Mesendoderm (in vitro differentiated cells): ENCODE measurements at regions not wholly inside any gene's neighbourhood (a gene's known extent, or its start where the extent isn't known, plus 50 kb on each side); places are given as distances from the start of the nearest gene placed in this dataset.

Experiments
- DNase-seq: peaks from one replicate; pipeline ENCODE4 v3.0.0; 2013
- H2AK5ac ChIP-seq: 2 replicates; pipeline ENCODE4 v1.6.1; 2013; ENCODE audit warnings: low read length, inconsistent platforms
- H2BK120ac ChIP-seq: 2 replicates; pipeline ENCODE4 v1.6.1; 2013; ENCODE audit warnings: low read depth, mild to moderate bottlenecking, low read length, moderate library complexity, mixed read lengths
- H2BK15ac ChIP-seq: replicated peaks from 2 replicates; pipeline ENCODE4 v1.6.1; 2013; ENCODE audit warnings: low read depth, mild to moderate bottlenecking, moderate library complexity
- H2BK5ac ChIP-seq: 2 replicates; pipeline ENCODE4 v1.6.1; 2013; ENCODE audit warnings: low read length, inconsistent platforms
- H3K18ac ChIP-seq: 2 replicates; pipeline ENCODE4 v1.6.1; 2013; ENCODE audit warnings: mild to moderate bottlenecking, low read length, mixed read lengths
- H3K23ac ChIP-seq: one replicate; pipeline ENCODE4 v1.6.1; 2013; ENCODE audit warnings: low read length
- H3K27ac ChIP-seq: 2 replicates; pipeline ENCODE4 v1.5.1; 2013; ENCODE audit warnings: low read depth, mild to moderate bottlenecking, inconsistent platforms, low read length, moderate library complexity
- H3K27me3 ChIP-seq: 2 replicates; pipeline ENCODE4 v1.6.1; 2013; ENCODE audit warnings: low read length, control low read depth, mild to moderate bottlenecking, inconsistent platforms; ENCODE audit not compliant: insufficient read depth, poor library complexity
- H3K36me3 ChIP-seq: 2 replicates; pipeline ENCODE4 v1.6.1; 2013; ENCODE audit warnings: low read length, inconsistent platforms; ENCODE audit not compliant: control insufficient read depth, insufficient read depth
- H3K4ac ChIP-seq: one replicate; pipeline ENCODE4 v1.6.1; 2013; ENCODE audit warnings: low read depth, mild to moderate bottlenecking, low read length, moderate library complexity
- H3K4me1 ChIP-seq: 2 replicates; pipeline ENCODE4 v1.6.1; 2013; ENCODE audit warnings: low read depth, low read length, inconsistent platforms; ENCODE audit not compliant: control insufficient read depth
- H3K4me2 ChIP-seq: 2 replicates; pipeline ENCODE4 v1.6.1; 2013; ENCODE audit warnings: low read length
- H3K4me3 ChIP-seq: 2 replicates; pipeline ENCODE4 v1.5.1; 2013; ENCODE audit warnings: mild to moderate bottlenecking, low read length
- H3K56ac ChIP-seq: one replicate; pipeline ENCODE4 v1.6.1; 2013; ENCODE audit warnings: low read length
- H3K79me1 ChIP-seq: 2 replicates; pipeline ENCODE4 v1.6.1; 2013; ENCODE audit warnings: low read length, inconsistent platforms
- H3K79me2 ChIP-seq: 2 replicates; pipeline ENCODE4 v1.6.1; 2013; ENCODE audit warnings: mild to moderate bottlenecking, low read length; ENCODE audit not compliant: control insufficient read depth, insufficient read depth
- H3K9ac ChIP-seq: 2 replicates; pipeline ENCODE4 v1.6.1; 2013; ENCODE audit warnings: low read length, inconsistent platforms
- H4K5ac ChIP-seq: one replicate; pipeline ENCODE4 v1.6.1; 2013; ENCODE audit warnings: low read length
- H4K8ac ChIP-seq: one replicate; pipeline ENCODE4 v1.6.1; 2013; ENCODE audit warnings: low read depth, mild to moderate bottlenecking, control low read depth, low read length, moderate library complexity
- WGBS: extraction: QIAGEN DNeasy Blood & Tissue Kit; methylation state at CpG from one replicate; pipeline ENCODE4 v1.1.7; 2013; ENCODE audit warnings: low lambda C conversion rate, missing lambda C conversion rate; ENCODE audit not compliant: insufficient coverage; ENCODE audit errors: extremely low coverage; 5-methylcytosine and 5-hydroxymethylcytosine counted together

DNA sequence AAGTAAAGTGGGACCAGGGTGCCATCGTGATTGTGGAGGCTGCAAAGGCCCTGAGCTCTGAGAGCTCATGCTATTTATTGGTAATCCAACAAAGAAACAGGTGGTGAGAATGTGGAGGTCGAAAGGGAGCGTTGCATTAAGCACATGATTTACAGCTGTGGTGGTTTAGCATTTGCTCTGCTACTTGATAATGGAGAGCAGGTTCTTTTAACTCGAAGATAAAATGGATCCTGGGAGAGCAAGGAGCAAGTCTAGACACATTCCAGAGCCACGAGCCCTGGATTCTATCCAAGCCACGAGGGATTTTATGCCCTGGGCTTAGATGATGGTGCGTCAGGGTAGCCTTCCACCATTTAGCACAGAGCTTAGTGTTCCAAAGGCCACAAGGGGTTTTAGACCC is 1710.1 kb upstream of the CDH9 start:
- Histone ChIP-seq H3K27me3 (no peaks in the 10 kb centered on the region), H2BK5ac (no peak overlapping the region), H3K36me3 (no peaks in the 10 kb centered on the region), H3K79me1 (no peaks in the 10 kb centered on the region), H3K4ac (no peak overlapping the region), H3K27ac (no peak overlapping the region), H3K4me2 (no peak overlapping the region), H2BK120ac (no peak overlapping the region), H3K4me1 (no peaks in the 10 kb centered on the region), H3K23ac (no peak overlapping the region), H3K56ac (no peak overlapping the region), H3K9ac (no peak overlapping the region), H4K8ac (no peak overlapping the region), H3K79me2 (no peaks in the 10 kb centered on the region), H2BK15ac (no peak overlapping the region), H4K5ac (no peak overlapping the region), H3K18ac (no peak overlapping the region), H3K4me3 (no peak overlapping the region), H2AK5ac (no peak overlapping the region)
- DNase-seq = no peak
- WGBS = no CpG with 5 or more reads among the region's 7 CpGs

DNA sequence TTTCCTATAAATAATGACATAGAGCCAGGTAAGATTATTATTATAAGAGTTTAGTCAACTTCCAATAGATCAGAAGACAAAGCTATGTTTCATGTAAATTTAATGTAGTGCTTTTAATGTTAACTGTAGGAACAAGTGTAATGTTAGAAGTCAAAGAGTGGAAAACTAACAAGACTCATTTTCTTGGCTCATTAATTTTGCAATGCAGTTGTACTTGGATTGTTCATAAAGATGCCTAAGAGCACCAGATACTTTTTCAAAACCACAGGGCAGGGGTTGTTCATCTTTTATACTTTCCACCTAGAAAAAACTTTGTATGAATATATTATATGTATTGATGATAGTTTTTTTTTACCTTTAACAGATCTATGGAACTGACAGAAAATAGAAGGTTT is 1705.3 kb upstream of the CDH9 start:
- no peak overlapping the region for H4K5ac ChIP-seq
- no peaks in the 10 kb centered on the region for H3K79me1 ChIP-seq
- no peak overlapping the region for H3K4me2 ChIP-seq
- H2BK120ac ChIP-seq = no peak overlapping the region
- no peaks in the 10 kb centered on the region for H3K27me3 ChIP-seq
- no peak overlapping the region for H2BK5ac ChIP-seq
- no peak overlapping the region for H3K27ac ChIP-seq
- no peak overlapping the region for H2AK5ac ChIP-seq
- DNase-seq = no peak
- H3K79me2 ChIP-seq = no peaks in the 10 kb centered on the region
- H3K36me3 ChIP-seq = no peaks in the 10 kb centered on the region
- H2BK15ac ChIP-seq = no peak overlapping the region
- H4K8ac ChIP-seq = no peak overlapping the region
- H3K9ac ChIP-seq = no peak overlapping the region
- H3K23ac ChIP-seq = no peak overlapping the region
- no peak overlapping the region for H3K56ac ChIP-seq
- H3K18ac ChIP-seq = no peak overlapping the region
- no peaks in the 10 kb centered on the region for H3K4me1 ChIP-seq
- no peak overlapping the region for H3K4me3 ChIP-seq
- H3K4ac ChIP-seq = no peak overlapping the region

DNA sequence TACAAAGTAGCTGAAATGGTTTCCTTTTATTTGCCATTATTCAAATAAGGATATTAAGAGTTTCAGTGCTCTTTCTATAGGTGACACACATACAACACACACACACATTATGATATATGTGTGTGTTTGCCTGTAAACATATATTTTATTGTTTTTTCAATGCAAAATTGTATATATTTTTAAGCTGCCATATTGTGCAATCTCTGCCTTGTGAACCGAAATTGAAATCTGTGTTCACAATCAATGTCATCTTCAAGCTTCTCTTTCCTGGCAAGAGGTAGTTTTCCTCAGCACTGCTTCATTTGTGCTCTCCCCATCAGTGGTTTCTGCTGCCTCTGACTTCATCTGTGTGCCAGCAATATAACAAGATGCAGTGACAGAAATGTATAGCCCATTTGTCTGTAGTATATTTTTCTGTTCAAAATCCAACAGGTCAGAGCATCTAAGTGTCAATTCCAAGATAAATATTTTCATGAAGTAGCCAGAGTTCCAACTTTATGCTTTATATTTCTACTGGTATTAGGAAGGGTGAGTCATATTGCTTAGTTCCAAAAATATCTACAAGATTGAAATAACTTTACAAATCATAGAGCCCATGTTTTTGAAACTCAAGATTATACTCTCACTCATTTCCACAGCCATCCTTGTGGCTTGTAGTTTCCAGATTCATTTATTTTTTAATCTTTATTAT is 1704.8 kb upstream of the CDH9 start:
- Histone ChIP-seq H3K79me1 (no peaks in the 10 kb centered on the region), H3K4me3 (no peak overlapping the region), H3K27ac (no peak overlapping the region), H3K56ac (no peak overlapping the region), H2BK120ac (no peak overlapping the region), H4K5ac (no peak overlapping the region), H4K8ac (no peak overlapping the region), H2AK5ac (no peak overlapping the region), H2BK5ac (no peak overlapping the region), H3K79me2 (no peaks in the 10 kb centered on the region), H3K4me1 (no peaks in the 10 kb centered on the region), H3K18ac (no peak overlapping the region), H2BK15ac (no peak overlapping the region), H3K9ac (no peak overlapping the region), H3K27me3 (no peaks in the 10 kb centered on the region), H3K4ac (no peak overlapping the region), H3K4me2 (no peak overlapping the region), H3K23ac (no peak overlapping the region), H3K36me3 (no peaks in the 10 kb centered on the region)
- no CpG with 5 or more reads among the region's 1 CpG for WGBS
- no peak for DNase-seq

DNA sequence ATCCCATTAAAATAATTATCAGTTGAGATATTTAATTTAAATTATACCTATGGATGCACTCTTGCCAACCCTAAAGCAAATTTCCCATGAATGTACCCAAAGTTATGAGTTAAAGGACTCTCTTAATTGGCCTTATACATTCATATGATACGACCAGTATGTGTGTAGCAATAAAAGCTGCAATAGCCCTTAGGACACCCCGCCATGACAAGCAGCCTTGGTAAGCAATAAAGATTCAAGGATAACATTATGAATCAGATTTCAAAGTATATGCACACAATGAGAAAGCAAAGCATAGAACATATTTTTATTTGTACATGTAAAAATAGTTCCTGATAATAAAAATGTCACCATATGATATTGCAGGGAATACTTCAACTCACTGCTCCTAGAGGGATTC is 1699.3 kb upstream of the CDH9 start:
- no peak overlapping the region for H4K5ac ChIP-seq
- H3K79me2 ChIP-seq = no peaks in the 10 kb centered on the region
- H3K4ac ChIP-seq = no peak overlapping the region
- H3K23ac ChIP-seq = no peak overlapping the region
- no peak overlapping the region for H3K27ac ChIP-seq
- H3K27me3 ChIP-seq = no peaks in the 10 kb centered on the region
- no peak overlapping the region for H3K18ac ChIP-seq
- no peak for DNase-seq
- H2BK120ac ChIP-seq = no peak overlapping the region
- no peaks in the 10 kb centered on the region for H3K4me1 ChIP-seq
- no peak overlapping the region for H3K56ac ChIP-seq
- no CpG with 5 or more reads among the region's 2 CpGs for WGBS
- H3K4me3 ChIP-seq = no peak overlapping the region
- H3K36me3 ChIP-seq = no peaks in the 10 kb centered on the region
- no peak overlapping the region for H2AK5ac ChIP-seq
- no peak overlapping the region for H3K4me2 ChIP-seq
- H3K9ac ChIP-seq = no peak overlapping the region
- no peak overlapping the region for H2BK15ac ChIP-seq
- H3K79me1 ChIP-seq = no peaks in the 10 kb centered on the region
- H4K8ac ChIP-seq = no peak overlapping the region
- no peak overlapping the region for H2BK5ac ChIP-seq

DNA sequence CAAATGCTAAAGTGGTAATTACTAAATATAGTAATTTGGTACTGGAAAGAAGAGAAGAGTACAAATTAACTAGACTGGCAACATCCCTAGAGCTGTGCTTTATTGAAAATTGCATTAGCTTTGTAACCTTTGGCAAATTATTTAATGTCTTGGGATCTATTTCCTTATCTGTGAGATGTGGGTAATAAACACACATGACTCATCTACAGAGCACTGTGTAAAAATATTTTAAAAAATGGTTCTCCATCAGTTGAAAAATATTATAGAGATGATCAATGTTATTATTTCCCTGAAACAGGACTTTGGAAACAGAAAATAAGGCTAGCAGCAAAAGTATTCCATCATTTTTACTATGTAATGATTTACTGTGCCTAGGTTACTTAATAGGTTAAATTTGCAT is 1698.8 kb upstream of the CDH9 start:
- Histone ChIP-seq H2BK15ac (no peak overlapping the region), H3K79me1 (no peaks in the 10 kb centered on the region), H3K56ac (no peak overlapping the region), H3K79me2 (no peaks in the 10 kb centered on the region), H3K23ac (no peak overlapping the region), H3K4me3 (no peak overlapping the region), H3K27me3 (no peaks in the 10 kb centered on the region), H3K4me2 (no peak overlapping the region), H3K4ac (no peak overlapping the region), H3K36me3 (no peaks in the 10 kb centered on the region), H3K9ac (no peak overlapping the region), H4K8ac (no peak overlapping the region), H3K18ac (no peak overlapping the region), H3K27ac (no peak overlapping the region), H3K4me1 (no peaks in the 10 kb centered on the region), H2BK120ac (no peak overlapping the region), H2AK5ac (no peak overlapping the region), H4K5ac (no peak overlapping the region), H2BK5ac (no peak overlapping the region)
- no peak for DNase-seq

DNA sequence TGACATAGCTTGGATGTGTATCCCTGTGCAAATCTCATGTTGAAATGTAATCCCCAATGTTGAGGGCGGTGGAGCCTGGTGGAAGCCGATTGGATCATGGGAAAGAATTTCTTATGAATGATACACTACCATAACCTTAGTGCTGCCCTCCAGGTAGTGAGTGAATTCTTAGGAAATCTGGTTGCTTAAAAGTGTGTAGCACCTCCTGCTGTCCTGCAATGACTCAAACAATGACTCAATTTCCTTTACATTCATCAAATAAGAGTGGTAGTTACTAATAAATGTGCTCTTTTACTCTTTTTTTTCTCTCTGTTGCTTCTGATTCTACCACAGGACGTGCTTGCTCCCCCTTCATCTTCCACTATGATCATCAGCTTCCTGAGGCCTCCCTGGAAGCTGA is 1696.0 kb upstream of the CDH9 start:
- Histone ChIP-seq H3K36me3 (no peaks in the 10 kb centered on the region), H3K27me3 (no peaks in the 10 kb centered on the region), H3K4me3 (no peak overlapping the region), H2AK5ac (no peak overlapping the region), H3K18ac (no peak overlapping the region), H3K4me1 (no peaks in the 10 kb centered on the region), H4K8ac (no peak overlapping the region), H3K4ac (no peak overlapping the region), H2BK5ac (no peak overlapping the region), H2BK120ac (no peak overlapping the region), H3K79me1 (no peaks in the 10 kb centered on the region), H3K56ac (no peak overlapping the region), H3K4me2 (no peak overlapping the region), H3K9ac (no peak overlapping the region), H4K5ac (no peak overlapping the region), H2BK15ac (no peak overlapping the region), H3K23ac (no peak overlapping the region), H3K27ac (no peak overlapping the region), H3K79me2 (no peaks in the 10 kb centered on the region)
- no CpG with 5 or more reads among the region's 3 CpGs for WGBS
- peak; percentile 26 for DNase-seq
